Limb (tissue), 2 donors: ENCODE measurements at regions not wholly inside any gene's neighbourhood (a gene's known extent, or its start where the extent isn't known, plus 50 kb on each side); places are given as distances from the start of the nearest gene placed in this dataset.

Experiments
- DNase-seq, 2 donors: peaks; one replicate each; pipeline ENCODE4 v3.0.0-alpha.2; 2016; ENCODE audit errors: extremely low spot score in 2 of 2

DNA sequence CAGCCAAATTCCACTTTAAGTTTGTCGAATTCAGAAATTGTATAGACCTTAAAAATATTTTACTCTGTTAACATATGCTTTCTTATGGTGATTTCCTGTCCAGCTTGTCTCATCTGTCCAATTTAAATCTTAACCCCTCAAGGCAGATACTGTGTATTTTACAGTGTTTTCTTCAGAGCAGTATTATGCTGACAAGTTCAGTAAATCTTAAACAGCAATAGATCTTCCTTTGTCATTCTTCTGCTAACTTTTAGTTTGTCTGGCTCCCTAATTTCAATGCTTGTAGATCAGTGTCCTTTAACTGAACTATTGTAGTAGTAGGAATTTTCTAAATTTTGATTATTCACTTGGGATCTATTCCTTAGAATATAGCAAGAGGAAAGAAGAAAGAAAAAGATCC, 52.8 kb upstream of the MEIS1 start:
- no peak for DNase-seq

DNA sequence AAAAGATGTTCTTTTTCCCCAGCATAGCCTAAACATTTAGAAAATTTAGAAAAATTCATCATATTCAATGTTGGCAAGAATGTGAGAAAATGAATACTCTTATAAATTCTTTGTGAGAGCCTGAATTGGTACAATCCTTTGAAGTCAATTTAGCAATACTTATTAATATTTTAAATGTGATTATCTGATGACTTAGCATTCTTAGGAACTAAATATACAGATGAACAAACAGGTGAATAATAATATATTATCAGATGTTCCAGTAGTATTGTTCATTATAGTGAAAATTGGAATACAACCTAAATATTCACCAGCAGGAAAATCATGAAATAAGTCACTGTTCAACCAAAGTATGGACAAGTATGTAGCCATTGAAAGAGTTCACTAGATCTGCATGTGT, 55.5 kb upstream of the MEIS1 start:
- no peak for DNase-seq

DNA sequence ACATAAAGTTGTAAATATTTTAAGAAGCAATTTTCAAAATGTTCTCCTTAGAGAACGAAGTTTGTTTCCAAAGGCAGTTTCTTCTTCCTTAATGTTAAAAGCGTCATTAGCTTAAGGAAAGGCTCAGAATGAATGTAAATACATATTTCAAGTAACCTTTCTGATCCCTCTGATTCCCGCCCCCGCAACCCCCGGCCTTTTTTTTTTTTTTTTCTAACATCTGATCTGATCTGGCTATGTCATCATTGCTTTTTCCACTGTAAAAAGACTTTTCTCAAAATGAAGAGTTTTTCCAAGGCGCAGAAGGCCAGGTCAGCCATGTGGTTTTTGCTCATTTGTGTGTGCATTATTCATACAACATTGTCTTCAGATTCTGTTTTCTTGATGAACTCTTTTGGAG, 57.1 kb upstream of the MEIS1 start:
- DNase-seq = no peak

DNA sequence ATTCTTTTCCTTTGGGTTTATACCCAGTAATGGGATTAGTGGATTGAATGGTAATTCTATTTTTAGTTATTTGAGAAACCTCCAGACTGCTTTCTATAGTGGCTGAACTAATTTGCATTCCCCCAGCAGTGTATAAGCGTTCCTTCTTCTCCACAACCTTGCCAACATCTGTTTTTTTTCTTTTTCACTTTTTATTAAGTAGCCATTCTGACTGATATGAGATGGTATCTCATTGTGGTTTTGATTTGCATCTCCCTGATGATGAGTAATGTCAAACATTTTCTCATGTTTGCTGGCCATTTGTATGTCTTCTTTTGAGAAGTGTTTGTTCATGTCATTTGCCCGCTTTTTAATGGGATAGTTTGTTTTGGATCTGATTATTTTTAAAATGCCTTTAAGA, 64.1 kb upstream of the MEIS1 start:
- DNase-seq = no peak

DNA sequence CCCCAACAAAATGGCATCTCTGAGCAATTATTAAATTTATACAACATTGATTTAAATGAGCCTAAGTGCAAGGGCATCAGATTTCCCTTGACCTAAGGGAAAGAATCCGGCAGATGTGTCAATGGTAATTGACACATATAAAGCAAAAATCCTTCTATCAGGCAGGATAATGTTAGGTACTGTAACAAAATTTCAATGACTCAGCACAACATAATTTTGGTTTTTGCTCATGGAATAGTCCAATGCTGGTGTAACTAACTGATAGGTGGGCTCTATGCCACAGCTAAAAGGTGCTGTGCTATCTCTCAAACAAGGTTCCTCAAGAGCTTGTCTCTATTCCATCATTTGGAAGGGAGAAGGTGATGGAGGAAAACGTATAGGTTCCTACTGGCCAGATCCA, 68.3 kb upstream of the MEIS1 start:
- DNase-seq = no peak

DNA sequence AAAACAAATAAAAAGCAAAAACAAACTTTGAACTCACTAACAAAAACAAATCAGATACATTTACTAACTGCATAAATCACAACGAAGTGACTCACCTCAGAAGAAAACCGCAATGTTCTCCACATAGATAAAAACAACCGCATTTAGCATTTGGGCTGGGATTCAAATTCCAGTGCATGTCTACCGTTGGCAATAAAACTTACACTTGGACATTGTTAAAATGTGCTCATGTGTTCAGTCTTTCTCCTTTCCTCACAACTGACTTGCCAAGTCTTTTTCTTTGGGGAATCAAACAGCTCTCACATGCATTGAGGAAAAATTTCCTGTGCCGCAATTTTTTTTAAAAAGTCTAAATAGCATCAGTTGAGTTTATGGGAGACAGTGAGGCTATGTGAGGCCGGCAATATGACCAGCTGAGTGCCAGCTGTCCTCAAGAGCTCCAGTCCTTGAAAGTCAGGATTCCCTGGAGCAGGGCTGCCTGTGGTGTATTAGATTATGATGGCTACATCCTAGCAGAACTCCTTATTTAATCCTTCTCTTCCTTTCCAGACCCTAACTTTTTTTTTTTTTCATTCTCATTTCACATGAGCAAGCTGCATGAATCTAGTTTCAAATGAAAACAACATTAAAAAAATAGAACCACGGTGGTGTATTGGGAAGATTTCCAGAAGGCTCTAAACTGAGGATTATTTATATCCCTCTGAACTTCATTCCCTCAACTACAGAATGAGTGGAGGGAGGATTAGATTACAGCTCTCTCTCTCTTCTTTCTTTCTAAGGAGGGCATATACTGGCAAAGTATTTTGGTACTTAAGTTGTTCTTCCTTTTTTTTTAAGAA, 70.2 kb upstream of the MEIS1 start:
- DNase-seq = peak; percentile 48 to 64

DNA sequence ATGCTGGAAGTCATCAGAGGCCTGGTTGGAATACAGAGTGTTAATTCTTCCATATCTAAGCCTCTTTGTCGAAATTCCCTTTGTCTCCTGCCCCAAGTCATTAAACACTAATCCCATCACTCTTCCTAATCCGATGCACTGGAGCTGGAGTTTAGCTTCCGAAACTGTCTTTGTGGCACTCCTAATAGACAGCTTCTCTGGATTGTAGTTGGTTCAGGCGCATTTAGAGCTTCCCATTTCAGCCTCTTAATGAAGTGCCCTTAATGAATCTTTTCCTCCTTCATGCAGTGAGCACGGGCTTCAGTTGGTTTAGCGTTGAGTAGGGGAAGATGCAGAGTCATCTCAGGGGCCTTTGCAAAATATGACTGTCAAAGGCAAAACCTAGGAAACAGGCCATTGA, 72.2 kb upstream of the MEIS1 start:
- DNase-seq = no peak

DNA sequence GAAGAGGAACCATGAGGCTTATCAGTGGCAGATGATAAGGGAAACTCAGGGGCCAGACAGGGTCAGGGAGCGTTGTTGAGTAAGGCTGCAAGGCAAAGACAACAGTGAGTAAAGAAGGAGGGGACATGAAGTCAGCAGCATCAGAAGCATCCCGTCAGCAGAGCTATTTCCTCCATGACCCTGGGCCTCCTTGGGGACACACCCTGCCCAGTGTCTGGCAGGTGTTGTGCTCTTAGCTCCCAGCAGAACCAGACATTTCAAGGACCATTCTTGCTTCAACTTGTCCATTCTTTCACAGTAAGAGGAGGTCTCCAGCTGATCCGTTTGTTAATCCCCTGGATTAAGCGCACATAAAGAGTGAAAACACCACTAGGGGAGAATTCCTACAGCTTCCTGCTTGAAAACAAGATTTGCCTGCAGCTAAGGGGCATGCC, 88.7 kb upstream of the MEIS1 start:
- DNase-seq = no peak

DNA sequence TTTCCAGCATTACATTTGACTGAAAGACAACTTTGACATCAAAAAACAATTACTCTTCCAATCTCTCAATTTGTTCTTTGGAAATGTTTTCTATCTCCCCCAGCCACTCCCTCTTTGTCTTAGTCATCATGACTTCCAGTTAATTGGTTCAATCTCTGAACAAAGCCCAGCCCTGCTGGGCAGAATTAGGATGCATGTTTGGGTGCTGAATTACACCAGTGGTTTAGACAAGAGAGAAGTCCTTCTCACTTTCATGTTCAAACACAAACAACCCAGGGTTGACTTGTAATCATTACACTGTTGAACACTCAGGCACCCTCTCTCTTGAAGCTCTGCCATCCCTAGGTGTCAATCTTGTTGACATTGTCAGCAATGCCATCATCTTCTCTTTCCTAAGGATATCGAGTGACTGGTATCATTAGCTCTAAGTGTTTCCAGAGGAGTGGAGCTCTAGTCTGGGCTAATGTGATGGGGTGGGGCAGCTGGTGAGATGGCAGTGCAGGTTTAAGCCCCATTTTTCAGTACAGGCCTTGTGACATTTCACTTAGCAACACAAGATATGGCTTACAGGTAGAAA, 90.8 kb upstream of the MEIS1 start:
- DNase-seq = no peak

DNA sequence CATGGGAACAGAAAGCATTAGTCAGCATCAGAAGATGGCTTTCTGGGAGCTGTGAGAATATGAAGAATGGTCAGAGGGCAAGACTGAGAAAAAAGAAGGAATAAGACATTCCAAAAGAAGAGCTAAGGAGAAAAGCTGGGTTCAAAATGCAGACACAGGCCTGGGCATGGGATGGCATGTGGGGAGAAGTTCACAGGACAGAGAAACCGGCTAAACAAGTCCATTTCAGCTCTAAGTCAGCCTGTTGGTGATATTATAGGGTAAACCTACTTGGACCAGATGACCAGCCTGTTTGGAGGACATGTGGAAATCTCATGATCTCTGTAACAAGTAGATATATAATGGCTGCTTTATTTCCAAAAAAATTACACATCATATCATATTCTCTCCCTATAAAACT, 91.7 kb upstream of the MEIS1 start:
- no peak for DNase-seq

DNA sequence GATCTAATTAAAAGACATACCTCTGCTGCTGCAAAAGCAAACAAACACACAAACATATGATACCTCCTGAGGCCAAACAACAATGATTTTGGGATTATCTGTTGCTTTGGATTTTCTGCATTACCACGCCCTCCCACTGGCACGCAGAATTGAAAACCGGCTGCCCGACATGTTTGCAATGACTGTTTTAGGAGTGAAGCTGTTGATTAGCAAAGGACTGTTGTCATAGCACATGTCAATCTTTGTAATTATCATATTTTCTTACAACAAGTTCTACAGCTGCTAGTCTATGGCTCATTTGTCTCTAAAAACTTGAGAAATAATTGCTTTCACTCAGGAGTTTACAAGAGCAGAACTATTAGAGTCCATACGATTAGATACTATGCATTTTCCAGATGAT, 94.4 kb upstream of the MEIS1 start:
- no peak for DNase-seq

DNA sequence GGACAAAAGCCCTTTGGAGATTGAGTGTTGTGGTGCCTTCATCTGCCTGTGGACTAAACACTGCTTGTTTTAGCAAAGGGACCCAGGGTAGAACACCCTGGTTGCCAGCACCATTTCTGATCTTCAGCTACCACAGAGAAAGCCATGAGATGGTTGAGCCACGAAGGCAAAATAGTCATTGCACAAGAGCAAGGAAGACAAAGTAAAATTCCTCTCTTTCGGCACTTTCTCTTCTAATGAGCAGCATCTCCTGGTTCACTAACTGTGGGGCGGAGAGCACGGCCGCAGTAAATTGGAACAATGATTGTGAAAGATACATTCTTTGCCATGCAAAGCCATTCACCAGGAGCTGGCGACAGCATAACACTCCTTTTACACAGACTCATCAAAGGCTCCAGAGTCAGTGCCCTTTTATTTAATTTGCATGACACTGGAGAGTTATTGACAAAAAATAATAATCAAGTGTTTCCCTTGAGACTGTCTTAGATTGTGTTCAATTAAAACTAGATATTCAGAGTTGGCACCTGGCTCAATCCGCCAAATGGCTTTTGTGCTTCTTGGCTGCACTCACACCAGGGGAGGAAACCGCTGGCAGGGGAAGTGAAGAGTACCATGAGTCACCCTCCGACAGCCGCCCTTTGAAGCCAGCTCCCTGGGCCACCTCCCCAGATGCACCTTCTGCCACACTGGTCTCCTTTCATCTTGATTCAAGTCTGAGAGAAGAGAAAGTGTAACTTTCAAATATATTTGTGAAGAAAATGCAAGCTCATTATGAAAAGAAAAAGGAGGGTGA, 100.5 kb upstream of the MEIS1 start:
- no peak for DNase-seq

DNA sequence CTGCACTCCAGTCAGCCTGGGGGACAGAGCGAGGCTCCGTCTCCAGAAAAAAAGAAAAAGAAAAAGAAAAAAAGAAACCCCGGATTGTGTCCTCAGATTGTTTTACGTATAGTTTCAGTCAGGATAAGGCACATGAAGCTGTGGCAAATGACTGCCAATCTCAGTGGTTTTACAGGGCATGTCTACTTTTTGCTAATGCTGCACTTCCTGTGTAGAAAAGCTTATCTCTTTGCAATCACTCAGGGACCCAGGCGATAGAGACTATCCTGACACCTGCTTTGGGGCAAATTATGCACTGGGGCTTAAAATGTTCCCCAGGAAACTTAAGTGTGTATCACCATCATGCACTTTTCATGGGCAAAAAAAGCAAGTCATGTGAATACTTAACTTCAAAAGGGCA, 103.7 kb upstream of the MEIS1 start:
- no peak for DNase-seq

DNA sequence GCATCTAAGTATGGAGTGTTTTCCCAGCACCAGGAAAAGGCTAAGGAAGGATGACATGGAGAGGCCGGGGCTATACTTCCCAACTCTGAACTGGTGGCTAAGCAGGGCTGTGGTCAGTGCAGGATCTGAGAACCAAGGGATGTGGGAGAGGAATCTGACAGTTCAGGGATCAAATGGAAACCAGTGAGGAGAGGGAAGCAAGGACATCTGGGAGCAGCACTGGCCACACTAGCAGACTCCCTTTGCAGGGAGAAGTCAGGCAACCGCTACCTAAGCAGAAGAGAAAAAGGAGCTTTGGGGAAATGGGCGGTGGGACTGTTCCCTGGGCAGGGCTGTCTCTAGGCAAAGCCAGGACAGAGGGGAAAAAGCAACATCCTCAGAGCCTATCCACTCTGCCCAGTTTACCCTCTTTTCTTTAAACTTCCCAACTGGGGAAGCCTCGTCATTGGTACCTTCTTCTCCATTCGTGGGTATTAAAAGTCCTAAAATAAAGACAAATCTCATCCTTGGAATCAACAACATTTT, 105.8 kb upstream of the MEIS1 start:
- no peak for DNase-seq

DNA sequence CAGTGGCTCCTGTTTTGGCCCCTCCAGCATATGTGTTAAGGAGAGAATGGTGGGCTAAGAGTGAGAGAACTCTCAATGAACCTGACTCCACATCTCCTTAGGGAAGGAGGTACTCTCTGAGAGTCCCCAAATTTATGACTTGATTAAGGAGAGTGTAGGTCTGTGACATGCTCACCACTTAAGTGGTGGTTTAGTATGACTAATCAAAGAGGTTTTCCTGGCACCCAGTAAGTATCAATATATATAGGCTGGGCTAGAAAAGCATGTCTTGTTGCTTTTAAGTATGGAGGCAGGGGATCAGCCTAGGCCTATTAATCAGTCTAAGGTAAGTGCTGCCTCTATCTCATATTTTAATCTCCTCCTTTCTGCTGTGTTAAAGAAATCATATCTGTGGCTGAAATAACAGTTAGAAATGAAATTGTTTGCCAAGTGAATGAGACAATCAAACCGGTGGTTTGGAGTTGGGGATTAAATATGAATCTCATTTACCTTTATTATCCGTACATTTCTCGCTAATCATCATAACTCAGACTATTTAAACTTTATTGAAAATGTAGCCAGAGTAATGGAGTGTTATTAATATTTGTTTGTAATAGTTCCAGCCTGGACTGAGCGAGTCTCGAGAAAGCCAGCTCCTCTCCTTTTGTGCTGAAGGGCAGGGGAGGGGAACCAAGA, 107.7 kb upstream of the MEIS1 start:
- no peak for DNase-seq

DNA sequence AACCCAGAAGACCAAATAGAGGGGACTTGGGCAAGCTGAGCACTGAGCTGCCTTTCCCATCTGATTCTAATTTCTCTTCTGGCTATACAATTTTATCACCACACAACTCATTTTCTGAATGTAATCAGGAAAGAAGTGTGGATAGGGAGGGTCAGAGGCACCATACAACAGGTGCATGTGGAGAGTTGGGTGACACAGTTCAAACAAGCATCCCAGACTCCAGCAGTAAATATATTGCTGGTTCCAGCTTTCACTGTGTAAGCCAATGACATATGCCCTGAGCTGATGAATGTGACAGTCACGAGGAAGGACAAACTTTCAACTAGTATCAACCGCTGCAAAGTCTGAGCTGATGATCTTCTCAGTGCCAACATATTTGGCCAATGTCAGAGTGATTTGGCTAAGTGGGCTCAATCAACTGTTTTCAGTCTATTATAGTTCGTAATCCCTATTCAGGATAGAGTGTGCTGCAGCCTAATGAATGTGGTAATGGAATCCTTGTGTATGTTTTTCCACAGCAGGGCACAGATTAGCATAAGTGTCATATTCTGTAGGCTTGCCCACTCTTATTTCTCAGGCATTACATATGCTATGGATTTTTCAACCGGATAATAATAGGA, 109.9 kb upstream of the MEIS1 start:
- no peak for DNase-seq

DNA sequence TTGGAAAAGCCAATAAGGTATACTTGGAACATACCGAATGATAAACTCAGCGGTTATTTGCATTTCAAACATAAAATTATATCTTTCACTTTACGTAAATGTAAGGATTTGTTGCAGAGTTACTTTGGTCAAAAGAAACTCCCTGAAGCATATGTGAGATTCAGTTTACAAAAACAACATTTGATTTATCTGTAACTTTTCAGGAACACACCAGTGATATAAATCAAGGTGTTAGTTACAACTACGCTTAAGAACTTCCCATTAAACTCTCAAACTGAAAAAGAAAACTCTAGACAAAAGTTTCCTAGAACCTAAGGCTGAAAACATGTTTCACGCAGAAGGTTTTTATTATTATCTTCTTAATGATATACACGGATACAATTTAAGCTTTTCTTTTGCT, 110.6 kb upstream of the MEIS1 start:
- DNase-seq = no peak

DNA sequence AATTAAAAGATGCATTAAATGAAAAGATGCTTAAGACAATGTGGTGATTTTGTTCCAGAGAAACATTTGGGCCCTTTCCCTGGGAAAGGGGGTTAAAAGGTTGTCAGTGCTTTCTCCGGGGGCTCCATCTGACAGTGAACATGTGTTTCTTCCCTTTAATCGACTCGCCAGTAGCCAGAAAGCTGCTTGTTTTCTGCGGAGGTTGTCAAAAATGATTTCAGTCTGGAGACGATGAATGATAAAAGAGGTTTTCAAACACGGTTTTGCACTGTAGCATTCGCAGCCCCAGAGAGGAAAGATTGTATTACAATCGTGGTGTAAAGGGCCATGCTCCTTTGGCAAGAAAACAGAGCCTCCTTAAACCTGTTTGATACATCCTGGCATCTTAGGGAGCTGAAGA, 111.5 kb upstream of the MEIS1 start:
- DNase-seq = no peak

DNA sequence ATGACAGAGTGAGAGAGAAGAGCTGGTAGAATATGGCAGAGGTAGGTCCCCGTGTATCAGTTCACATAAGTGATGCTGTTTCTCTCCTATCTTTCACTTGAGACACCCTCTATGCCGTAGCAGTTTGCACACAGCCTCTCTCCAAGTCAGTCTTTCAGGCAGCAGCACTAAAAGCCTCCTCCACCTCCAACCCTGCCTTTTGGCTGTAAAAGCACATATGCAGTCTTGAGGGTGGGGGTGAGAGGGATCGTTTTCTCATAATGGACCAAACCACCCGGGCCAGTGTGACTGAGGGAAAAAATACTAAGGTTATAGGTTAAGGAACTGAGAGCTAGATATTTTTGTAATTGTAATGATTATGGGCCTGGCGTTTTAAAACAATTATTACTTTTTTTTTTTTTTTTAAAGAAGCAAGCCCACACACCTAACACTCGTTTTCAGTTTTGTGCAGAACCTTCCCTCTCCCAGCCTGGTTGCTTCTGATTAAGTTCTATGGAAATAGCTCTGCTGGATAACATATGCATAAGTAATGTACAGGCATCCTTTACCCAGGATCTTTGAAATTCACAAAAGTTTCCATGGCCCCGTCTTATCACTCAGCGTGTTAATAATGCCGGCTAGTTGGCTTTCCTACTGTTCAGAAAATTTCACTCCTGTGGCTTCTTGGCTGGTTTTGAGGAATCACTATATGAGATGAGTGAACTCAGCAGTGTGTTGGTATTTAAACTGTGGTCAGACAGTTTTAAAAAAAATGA, 112.2 kb upstream of the MEIS1 start:
- no peak for DNase-seq

DNA sequence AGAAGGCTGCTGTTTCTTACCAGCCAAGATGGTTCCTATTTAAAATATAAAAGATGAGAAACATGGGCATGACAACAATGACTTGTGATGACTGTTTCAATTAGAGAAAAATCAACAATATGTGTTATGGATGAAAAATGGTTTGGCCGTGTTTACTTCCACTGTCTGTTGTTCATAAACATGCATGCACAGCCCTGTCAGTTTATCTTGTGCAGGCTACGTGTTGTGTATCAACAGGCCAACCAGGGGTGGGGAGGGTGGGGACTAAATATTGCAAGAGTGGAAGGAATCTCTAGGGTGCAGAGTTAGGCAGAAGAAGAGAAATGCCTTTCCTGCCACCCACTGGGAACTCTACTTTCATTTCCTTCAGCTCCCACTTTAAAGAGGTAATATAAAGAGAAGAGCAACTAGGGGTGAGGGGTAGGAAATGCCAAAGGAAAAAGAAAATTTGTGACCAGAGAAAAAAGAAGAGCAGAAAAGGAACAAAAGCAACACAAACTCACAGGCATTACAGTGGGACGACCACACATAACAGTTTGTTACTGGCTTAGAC, 116.8 kb upstream of the MEIS1 start:
- no peak for DNase-seq
